ENCODE measurements at regions not wholly inside any gene's neighbourhood (a gene's known extent, or its start where the extent isn't known, plus 50 kb on each side); places are given as distances from the start of the nearest gene placed in this dataset.
A peak's percentile ranks its signal among the peaks of the same experiment; 100 is the strongest.

GRCh38 chr2:12167525-12168317 is 421.3 kb downstream of the LPIN1 start:
- TF ChIP-seq CTCF (IDR thresholded peaks at IDR 0.05; ENCODE audit: low read depth, low read length): peak; percentile 36
- no peak for TF ChIP-seq POLR2A (IDR thresholded peaks at IDR 0.05; ENCODE audit: extremely low read depth, insufficient read length)
